Tibial nerve (tissue), 3 donors: ENCODE measurements at regions not wholly inside any gene's neighbourhood (a gene's known extent, or its start where the extent isn't known, plus 50 kb on each side); places are given as distances from the start of the nearest gene placed in this dataset.

Experiments
- CTCF ChIP-seq, 5 experiments: fragments of 200-600 bp in 3 of 5; fragments of 450-650 bp in 2 of 5; sonication (generic) in 3 of 5; IDR thresholded peaks; one replicate each; pipeline ENCODE4 v1.5.1; 2016 to 2019; ENCODE audit warnings: antibody characterized with exemption in 5 of 5, mild to moderate bottlenecking in 3 of 5, moderate library complexity in 2 of 5
- POLR2A ChIP-seq, 2 donors: fragments of 450-650 bp; IDR thresholded peaks; one replicate each; pipeline ENCODE4 v1.6.1; 2017; ENCODE audit warnings: antibody characterized with exemption in 2 of 2, mild to moderate bottlenecking in 2 of 2, moderate library complexity in 2 of 2

GRCh38 chr2:8111193-8111592 is 570.7 kb upstream of the ID2 start:
- no peak for TF ChIP-seq CTCF (IDR thresholded peaks at IDR 0.05)
- TF ChIP-seq POLR2A (IDR thresholded peaks at IDR 0.05), result no peak
